ENCODE measurements at regions not wholly inside any gene's neighbourhood (a gene's known extent, or its start where the extent isn't known, plus 50 kb on each side); places are given as distances from the start of the nearest gene placed in this dataset.

- TF ChIP-seq CEBPB (IDR thresholded peaks at IDR 0.05), result no peak
- TF ChIP-seq ZBTB7A (IDR thresholded peaks at IDR 0.05; ENCODE audit: low read depth), result no peak
- no peak for TF ChIP-seq USF1 (IDR thresholded peaks at IDR 0.05)
- no peak for TF ChIP-seq EP300 (IDR thresholded peaks at IDR 0.05; ENCODE audit: borderline replicate concordance)
- TF ChIP-seq RAD21 (IDR thresholded peaks at IDR 0.05; ENCODE audit: low read depth), result no peak
These were observed 333.3 kb upstream of the GRIA1 start for GRCh38 chr5:153157156-153157555.

Measured in Ishikawa (cell line).